ENCODE measurements at regions not wholly inside any gene's neighbourhood (a gene's known extent, or its start where the extent isn't known, plus 50 kb on each side); places are given as distances from the start of the nearest gene placed in this dataset.

- TF ChIP-seq YY1 (IDR thresholded peaks at IDR 0.05; ENCODE audit: insufficient read depth, insufficient read length) = no peak
- no peak for TF ChIP-seq ZNF274 (IDR thresholded peaks at IDR 0.05; ENCODE audit: low read depth, low read length)
Measured at GRCh38 chr6:30830438-30830837, 53.9 kb upstream of the DDR1 start.

Measured in NT2/D1 (cell line).